A549 (cell line): ENCODE measurements at regions not wholly inside any gene's neighbourhood (a gene's known extent, or its start where the extent isn't known, plus 50 kb on each side); places are given as distances from the start of the nearest gene placed in this dataset.

Source experiments
- BHLHE40 ChIP-seq: IDR thresholded peaks from 2 replicates; pipeline ENCODE4 v1.6.1; 2012; ENCODE audit warnings: low read depth, low read length, inconsistent platforms
- MAZ ChIP-seq: fragments of 150-350 bp; IDR thresholded peaks from 2 replicates; pipeline ENCODE4 v1.6.1; 2014; ENCODE audit warnings: antibody characterized with exemption, low read depth, low read length, borderline replicate concordance
- NFE2L2 ChIP-seq: fragments of 150-350 bp; conservative IDR thresholded peaks from 2 replicates; pipeline ENCODE4 v1.6.1; 2014; ENCODE audit warnings: low read length
- PHF8 ChIP-seq: fragments of 200-600 bp; sonication (generic); IDR thresholded peaks from 2 replicates; pipeline ENCODE4 v1.6.1; 2016; ENCODE audit warnings: low read depth, mild to moderate bottlenecking, antibody characterized with exemption, moderate library complexity, borderline replicate concordance
- POLR2A ChIP-seq: IDR thresholded peaks from 2 replicates; pipeline ENCODE4 v1.6.1; 2012; ENCODE audit warnings: mild to moderate bottlenecking, low read length
- RFX5 ChIP-seq: fragments of 450-650 bp; IDR thresholded peaks from 2 replicates; pipeline ENCODE4 v1.7.1; 2014; ENCODE audit warnings: antibody characterized with exemption, mild to moderate bottlenecking, moderate library complexity
- TF ChIP-seq, protein P1 (sequence below): fragments of >200 bp; sonication (Bioruptor Twin); formaldehyde crosslinking; IDR thresholded peaks from 3 replicates; pipeline ENCODE4 v1.5.1; 2016

GRCh38 chr2:71798266-71799012, 345.1 kb downstream of the DYSF start:
- TF ChIP-seq PHF8 (no peak), BHLHE40 (no peak), POLR2A (no peak), MAZ (no peak), NFE2L2 (no peak), RFX5 (no peak)
- TF ChIP-seq, protein P1, sequence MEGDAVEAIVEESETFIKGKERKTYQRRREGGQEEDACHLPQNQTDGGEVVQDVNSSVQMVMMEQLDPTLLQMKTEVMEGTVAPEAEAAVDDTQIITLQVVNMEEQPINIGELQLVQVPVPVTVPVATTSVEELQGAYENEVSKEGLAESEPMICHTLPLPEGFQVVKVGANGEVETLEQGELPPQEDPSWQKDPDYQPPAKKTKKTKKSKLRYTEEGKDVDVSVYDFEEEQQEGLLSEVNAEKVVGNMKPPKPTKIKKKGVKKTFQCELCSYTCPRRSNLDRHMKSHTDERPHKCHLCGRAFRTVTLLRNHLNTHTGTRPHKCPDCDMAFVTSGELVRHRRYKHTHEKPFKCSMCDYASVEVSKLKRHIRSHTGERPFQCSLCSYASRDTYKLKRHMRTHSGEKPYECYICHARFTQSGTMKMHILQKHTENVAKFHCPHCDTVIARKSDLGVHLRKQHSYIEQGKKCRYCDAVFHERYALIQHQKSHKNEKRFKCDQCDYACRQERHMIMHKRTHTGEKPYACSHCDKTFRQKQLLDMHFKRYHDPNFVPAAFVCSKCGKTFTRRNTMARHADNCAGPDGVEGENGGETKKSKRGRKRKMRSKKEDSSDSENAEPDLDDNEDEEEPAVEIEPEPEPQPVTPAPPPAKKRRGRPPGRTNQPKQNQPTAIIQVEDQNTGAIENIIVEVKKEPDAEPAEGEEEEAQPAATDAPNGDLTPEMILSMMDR = peak; percentile 79
